ENCODE measurements at regions not wholly inside any gene's neighbourhood (a gene's known extent, or its start where the extent isn't known, plus 50 kb on each side); places are given as distances from the start of the nearest gene placed in this dataset.

- DNase-seq (ENCODE audit: low read depth): no peak
These were observed 85.6 kb upstream of the SHH start for GRCh38 chr7:155897758-155898386.

GRCh38 chr7:155896531-155897263 is 84.4 kb upstream of the SHH start:
- no peak for DNase-seq (ENCODE audit: low read depth)

DNA sequence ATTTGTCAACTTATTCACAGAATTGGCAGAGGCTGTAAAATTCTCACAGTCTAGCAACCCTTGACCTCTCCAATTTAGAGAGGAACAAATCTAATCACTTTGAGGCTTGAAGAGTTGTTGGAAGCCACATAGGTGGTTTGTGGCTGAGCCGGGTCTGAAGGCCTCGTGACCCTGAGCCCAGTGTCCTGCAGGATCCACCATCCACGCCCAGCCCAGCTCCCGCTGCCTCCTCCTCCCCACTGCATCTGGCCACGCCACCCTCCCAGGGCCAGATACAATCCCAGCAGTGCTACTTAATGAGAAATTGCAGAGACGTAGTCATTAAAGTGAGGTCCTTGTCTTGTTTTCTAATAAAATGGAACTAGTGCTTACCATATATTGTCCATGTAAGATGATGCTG is 81.4 kb upstream of the SHH start:
- DNase-seq (ENCODE audit: low read depth): no peak

GRCh38 chr7:155893176-155893575 is 80.9 kb upstream of the SHH start:
- DNase-seq (ENCODE audit: low read depth): no peak

GRCh38 chr7:155889636-155890511 is 77.6 kb upstream of the SHH start:
- no peak for DNase-seq (ENCODE audit: low read depth)

- DNase-seq (ENCODE audit: low read depth): no peak
These were observed 74.9 kb upstream of the SHH start for GRCh38 chr7:155887174-155887525.

DNA sequence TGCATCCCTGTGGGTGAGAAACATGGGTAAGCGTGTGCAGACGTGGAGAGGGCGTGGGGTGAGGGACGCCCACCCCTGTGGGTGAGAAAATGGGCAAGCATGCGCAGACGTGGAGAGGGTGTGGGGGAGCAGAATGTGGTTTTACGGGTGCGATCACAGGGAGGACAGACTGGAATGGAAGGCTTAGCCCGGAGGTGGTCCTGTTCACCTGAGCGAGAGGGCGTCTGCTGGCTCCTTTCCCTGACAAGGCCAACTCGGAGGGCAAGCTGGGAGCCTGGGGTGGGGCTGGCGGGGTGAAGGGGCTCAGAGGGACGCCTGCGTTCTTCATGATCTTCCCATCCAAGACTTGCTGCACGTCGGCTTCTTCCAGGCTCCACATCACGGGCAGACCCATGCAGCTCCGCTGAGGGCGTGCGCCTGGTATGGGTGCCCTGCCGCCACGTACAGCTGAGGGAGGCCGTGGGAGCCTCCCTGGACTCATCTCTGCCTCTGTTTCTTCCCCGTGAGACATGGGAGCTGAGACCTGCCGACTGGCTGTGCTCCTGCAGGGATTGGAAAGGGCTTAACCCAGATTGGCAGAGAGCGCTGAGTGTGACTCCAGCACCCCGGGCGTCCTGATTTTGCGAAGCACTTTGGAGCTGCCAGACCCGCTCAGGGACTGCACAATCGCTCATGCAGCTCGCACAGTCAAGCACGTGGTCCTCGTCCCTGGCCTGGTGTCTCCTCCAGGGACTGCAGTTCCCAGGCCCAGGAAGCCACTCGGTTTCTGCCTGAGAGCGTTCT is 74.3 kb upstream of the SHH start:
- DNase-seq (ENCODE audit: low read depth): no peak

GRCh38 chr7:155885167-155886155 is 73.2 kb upstream of the SHH start:
- no peak for DNase-seq (ENCODE audit: low read depth)

- no peak for DNase-seq (ENCODE audit: low read depth)
These were observed 72.2 kb upstream of the SHH start for GRCh38 chr7:155884225-155885166.

- DNase-seq (ENCODE audit: low read depth): no peak
These were observed 71.4 kb upstream of the SHH start for GRCh38 chr7:155883491-155884224.

DNA sequence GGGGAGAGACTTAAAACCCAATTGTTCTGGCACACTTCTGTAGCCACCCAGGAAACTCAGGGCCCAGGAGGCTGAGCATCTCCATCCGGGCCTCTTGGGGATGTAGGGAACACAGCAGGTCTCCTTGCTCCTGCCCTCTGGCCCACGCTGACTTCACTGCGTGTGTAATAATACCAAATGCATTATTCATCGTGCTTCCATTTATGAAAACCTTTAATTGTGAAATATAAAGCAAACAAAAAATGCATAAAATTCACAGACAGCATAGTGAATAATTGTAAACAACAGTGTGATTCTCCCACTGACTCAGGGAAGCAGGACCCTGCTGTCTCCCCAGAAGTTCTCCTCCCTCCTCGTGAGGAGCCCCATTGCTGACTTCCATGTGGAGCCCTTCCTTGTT is 70.3 kb upstream of the SHH start:
- no peak for DNase-seq (ENCODE audit: low read depth)

DNA sequence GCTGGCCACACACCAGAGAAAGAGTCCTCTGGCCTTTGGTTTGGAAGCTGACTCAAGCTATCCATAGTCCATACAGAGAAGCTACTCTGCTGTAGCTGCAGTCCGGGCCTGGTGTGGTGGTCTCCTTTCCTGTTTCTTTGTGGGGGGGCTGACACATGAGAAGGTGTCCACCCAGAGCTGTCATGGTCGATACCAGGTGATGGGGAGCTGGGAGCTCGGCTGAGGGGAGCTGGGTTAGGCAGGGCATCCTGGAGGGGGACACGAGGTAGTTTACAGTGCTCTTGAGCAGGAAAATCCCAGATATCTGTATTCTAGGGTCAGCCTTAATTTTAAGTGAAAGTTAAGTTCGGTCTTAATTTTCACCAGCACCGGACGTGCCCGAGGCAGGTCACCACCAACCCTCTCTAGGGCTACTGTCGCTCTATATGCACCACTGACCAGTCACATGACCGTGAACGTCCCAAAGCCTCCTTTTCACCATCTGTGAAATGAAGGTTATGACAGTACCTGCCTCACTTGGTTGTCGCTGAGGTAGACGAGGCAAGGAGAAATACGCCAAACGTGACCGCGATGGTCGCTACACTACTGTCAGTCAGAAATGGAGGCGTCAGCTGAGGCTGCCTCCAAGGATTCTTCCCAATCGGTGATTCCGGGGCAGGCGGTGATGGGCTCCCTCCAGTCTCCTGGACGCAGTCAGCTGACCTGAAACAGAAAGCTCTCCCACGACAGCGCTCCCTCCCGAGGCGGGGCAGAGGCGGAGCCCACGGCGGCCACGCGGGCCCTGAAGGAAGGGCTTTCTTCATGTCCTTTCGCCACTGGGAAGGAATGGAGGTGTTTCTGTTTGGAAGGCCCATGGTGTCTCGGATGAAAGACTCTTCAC is 69.4 kb upstream of the SHH start:
- no peak for DNase-seq (ENCODE audit: low read depth)

GRCh38 chr7:155880721-155881120 is 68.5 kb upstream of the SHH start:
- DNase-seq (ENCODE audit: low read depth): no peak

DNA sequence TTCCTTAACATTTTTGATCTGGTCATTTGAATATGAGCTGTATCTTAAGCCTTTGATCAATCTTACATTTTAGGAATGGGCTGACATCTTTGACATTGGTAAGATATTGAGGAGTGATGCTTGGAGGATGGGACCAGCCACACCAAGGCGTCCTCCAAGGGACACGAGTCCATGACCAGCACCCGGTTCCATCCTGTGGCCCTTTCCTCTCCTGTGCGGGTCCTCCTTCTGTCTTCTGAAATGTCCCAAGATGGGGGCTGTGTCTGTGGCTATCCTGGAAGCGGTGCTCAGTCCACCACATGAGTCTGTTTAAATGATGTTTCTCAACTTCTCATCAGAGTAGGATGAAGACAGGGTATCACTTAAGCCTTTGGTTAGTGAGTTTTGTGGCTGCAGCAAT is 67.3 kb upstream of the SHH start:
- DNase-seq (ENCODE audit: low read depth): no peak

GRCh38 chr7:155878674-155879073 is 66.4 kb upstream of the SHH start:
- no peak for DNase-seq (ENCODE audit: low read depth)

DNA sequence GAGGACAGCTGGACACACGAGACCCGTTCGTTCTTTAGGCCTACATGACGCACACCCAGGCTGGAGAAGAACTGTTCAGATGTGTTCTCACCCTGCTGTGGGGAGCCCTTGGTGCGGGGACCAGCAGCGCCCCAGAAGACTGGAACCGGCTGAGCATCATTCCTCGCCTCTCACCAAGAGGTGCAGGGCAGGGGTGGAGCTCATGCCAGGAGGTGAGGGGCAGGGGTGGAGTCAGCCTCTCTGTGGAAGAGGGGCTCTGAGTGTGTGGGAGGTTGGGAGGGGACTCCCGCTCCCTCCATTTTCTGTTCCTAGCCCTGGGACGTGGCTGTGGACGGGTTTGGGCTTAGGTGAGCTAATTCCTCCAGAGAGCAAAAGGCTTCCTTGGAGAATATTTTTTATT is 66.0 kb upstream of the SHH start:
- no peak for DNase-seq (ENCODE audit: low read depth)

DNA sequence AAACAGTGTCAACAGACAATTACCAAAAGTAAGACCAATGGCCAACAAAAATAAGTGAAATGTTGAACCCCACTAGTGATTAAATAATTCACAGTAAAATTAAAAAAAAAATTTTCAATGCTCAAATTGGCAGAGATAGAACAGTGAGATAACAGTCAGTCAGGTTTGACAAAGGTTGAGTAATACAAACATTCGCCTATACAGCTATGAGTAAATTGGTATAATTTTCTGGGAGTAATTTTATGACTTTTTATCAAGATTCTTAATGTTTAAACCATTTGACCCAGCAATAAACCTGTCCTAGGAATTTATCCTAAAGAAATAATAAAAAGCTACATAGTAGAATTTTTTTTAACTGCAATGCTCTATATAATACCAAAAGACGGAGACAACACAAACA is 64.9 kb upstream of the SHH start:
- DNase-seq (ENCODE audit: low read depth): no peak

DNA sequence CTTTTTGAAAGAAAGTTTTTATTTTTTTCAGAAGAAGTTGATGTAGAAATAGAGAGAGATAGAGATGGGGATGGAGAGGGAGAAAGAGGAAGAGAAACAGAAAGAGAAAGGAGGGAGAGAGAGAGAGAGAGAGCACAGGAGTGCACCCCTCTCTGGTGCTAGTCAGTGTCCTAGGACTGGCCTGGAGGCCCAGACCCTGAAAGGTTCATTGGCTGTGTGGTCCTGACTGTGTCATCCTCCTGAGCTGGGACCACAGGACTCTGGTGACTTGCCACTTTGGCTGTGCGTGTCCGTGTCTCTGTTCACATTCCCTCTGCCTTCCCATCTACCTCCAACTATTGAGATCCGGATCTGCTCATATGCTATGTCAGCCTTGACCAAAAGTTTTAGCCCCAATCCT is 62.1 kb upstream of the SHH start:
- no peak for DNase-seq (ENCODE audit: low read depth)
